B cell (primary cell): ENCODE measurements at regions not wholly inside any gene's neighbourhood (a gene's known extent, or its start where the extent isn't known, plus 50 kb on each side); places are given as distances from the start of the nearest gene placed in this dataset.

Experiments
- CTCF ChIP-seq: fragments of 200-600 bp; IDR thresholded peaks from one replicate; pipeline ENCODE4 v1.8.0; 2022; ENCODE audit warnings: antibody characterized with exemption, mild to moderate bottlenecking
- EZH2 ChIP-seq: IDR thresholded peaks from 2 replicates; pipeline ENCODE4 v1.6.1; 2012; ENCODE audit warnings: borderline replicate concordance, low read depth, mild to moderate bottlenecking, moderate library complexity, low read length; ENCODE audit not compliant: insufficient read depth, poor library complexity, severe bottlenecking

- TF ChIP-seq CTCF, result no peak
- no peak for TF ChIP-seq EZH2
Observed at GRCh38 chr13:92991692-92992091, 234.9 kb upstream of the GPC6 start.
